ENCODE measurements at regions not wholly inside any gene's neighbourhood (a gene's known extent, or its start where the extent isn't known, plus 50 kb on each side); places are given as distances from the start of the nearest gene placed in this dataset.

GRCh38 chr4:115711575-115711974 is 598.2 kb upstream of the NDST4 start:
- Histone ChIP-seq H3K27ac (no peak overlapping the region), H3K4me3 (no peak overlapping the region)
- no peak for DNase-seq (ENCODE audit: low spot score)
- no peak for TF ChIP-seq CTCF (IDR thresholded peaks at IDR 0.05)

- no peak overlapping the region for H3K27ac ChIP-seq
- no peak overlapping the region for H3K4me3 ChIP-seq
- DNase-seq (ENCODE audit: low spot score) = no peak
- no peak for TF ChIP-seq CTCF (IDR thresholded peaks at IDR 0.05)
Measured at GRCh38 chr4:115688961-115689360, 575.5 kb upstream of the NDST4 start.

GRCh38 chr4:115687052-115687755 is 573.8 kb upstream of the NDST4 start:
- DNase-seq (ENCODE audit: low spot score) = no peak
- Histone ChIP-seq H3K27ac (no peak overlapping the region), H3K4me3 (no peak overlapping the region)
- TF ChIP-seq CTCF (IDR thresholded peaks at IDR 0.05) = no peak

- no peak for TF ChIP-seq CTCF (IDR thresholded peaks at IDR 0.05)
- Histone ChIP-seq H3K4me3 (no peak overlapping the region), H3K27ac (no peak overlapping the region)
- DNase-seq (ENCODE audit: low spot score) = no peak
Measured at GRCh38 chr4:115678425-115678941, 565.1 kb upstream of the NDST4 start.

- H3K4me3 ChIP-seq = no peak overlapping the region
- DNase-seq (ENCODE audit: low spot score) = no peak
- H3K27ac ChIP-seq = no peak overlapping the region
- TF ChIP-seq CTCF (IDR thresholded peaks at IDR 0.05) = no peak
Measured at GRCh38 chr4:115675719-115676118, 562.3 kb upstream of the NDST4 start.

- no peak for DNase-seq (ENCODE audit: low spot score)
- no peak for TF ChIP-seq CTCF (IDR thresholded peaks at IDR 0.05)
- Histone ChIP-seq H3K27ac (no peak overlapping the region), H3K4me3 (no peak overlapping the region)
Measured at GRCh38 chr4:115674485-115674884, 561.1 kb upstream of the NDST4 start.

- no peak for DNase-seq (ENCODE audit: low spot score)
- no peak for TF ChIP-seq CTCF (IDR thresholded peaks at IDR 0.05)
- Histone ChIP-seq H3K27ac (no peak overlapping the region), H3K4me3 (no peak overlapping the region)
Measured at GRCh38 chr4:115671581-115671980, 558.2 kb upstream of the NDST4 start.
